ENCODE measurements at regions not wholly inside any gene's neighbourhood (a gene's known extent, or its start where the extent isn't known, plus 50 kb on each side); places are given as distances from the start of the nearest gene placed in this dataset.

- peak in 2 of 4 experiments; percentile 10 to 12 for DNase-seq (ENCODE audit: extremely low read depth in 1 of 4, low spot score in 3 of 4)
- Histone ChIP-seq H3K4me3 (no peak overlapping the region), H3K4me2 (ENCODE audit: insufficient read depth, low read length) (no peak overlapping the region), H3K9ac (ENCODE audit: insufficient read depth in 1 of 2, low read depth in 2 of 2, low read length in 2 of 2) (no peak overlapping the region), H3K36me3 (ENCODE audit: control insufficient read depth, insufficient read depth, low read length) (no peaks in the 10 kb centered on the region), H3K79me2 (ENCODE audit: control insufficient read depth, insufficient read depth, low read length) (no peaks in the 10 kb centered on the region), H3K27ac (ENCODE audit: extremely low read depth, low read depth, low read length) (no peak overlapping the region), H3K9me1 (ENCODE audit: control insufficient read depth, insufficient read depth, low read length) (no peaks in the 10 kb centered on the region), H4K20me1 (replicated peaks; ENCODE audit: control insufficient read depth, insufficient read depth, low read length) (no peaks in the 10 kb centered on the region), H3K4me1 (replicated peaks in 1 of 2; ENCODE audit: control insufficient read depth in 2 of 2, insufficient read depth in 2 of 2, low read length in 2 of 2) (no peaks in the 10 kb centered on the region), H3K9me3 (replicated peaks; ENCODE audit: control insufficient read depth, insufficient read depth, low read depth, low read length) (no peaks in the 10 kb centered on the region), H2AFZ (ENCODE audit: low read depth, low read length) (peak overlapping the region; percentile 60), H3K27me3 (ENCODE audit: control insufficient read depth in 2 of 2, insufficient read depth in 2 of 2, low read length in 2 of 2) (no peaks in the 10 kb centered on the region)
- no TSS peak for BruUV-seq (replicated peaks)
- 17% methylated on average over 6 of the region's 6 CpGs for WGBS (ENCODE audit: insufficient coverage, low coverage, missing lambda C conversion rate)
- ChIA-PET POLR2A (interaction anchor here (0.8 kb wide), 1 partner anchor 26 kb away, joined by 3 read pairs; no protein-coding TSS in a partner anchor), CTCF (ENCODE audit: low intra/inter-chr PET ratio) (no interaction called here)
- in situ Hi-C loops (cut with MboI) (no loop called here), intact Hi-C loops (cut with micrococcal nuclease) (no loop called here)
- no peak for FAIRE-seq
- ATAC-seq: peak; percentile 51
- no peak for TF ChIP-seq NFIX (CRISPR knock-in tag; IDR thresholded peaks at IDR 0.05; ENCODE audit: low read depth)
- no peak for TF ChIP-seq CEBPG (CRISPR knock-in tag; IDR thresholded peaks at IDR 0.05)
- peak in 1 of 2 experiments; percentile 47; a peak in 3 of 4 replicates for TF ChIP-seq CEBPG (tag; conservative IDR thresholded peaks at IDR 0.05 in 1 of 2, IDR thresholded peaks at IDR 0.05 in 1 of 2)
- no peak for TF ChIP-seq CREB3L1 (IDR thresholded peaks at IDR 0.05; ENCODE audit: borderline replicate concordance, low read depth)
- TF ChIP-seq CEBPZ (IDR thresholded peaks at IDR 0.05; ENCODE audit: borderline replicate concordance, low read depth, low read length): no peak
- peak; percentile 62; the same call in 1 of the 2 replicates for TF ChIP-seq CREM (IDR thresholded peaks at IDR 0.05; ENCODE audit: low read depth)
- TF ChIP-seq ATF1 (CRISPR knock-in tag; IDR thresholded peaks at IDR 0.05): no peak
- TF ChIP-seq ATF1 (tag; IDR thresholded peaks at IDR 0.05): peak; percentile 20; the same call in 1 of the 2 replicates
- no peak for TF ChIP-seq ZNF324 (CRISPR knock-in tag; IDR thresholded peaks at IDR 0.05)
- no peak for TF ChIP-seq SETDB1 (IDR thresholded peaks at IDR 0.05; ENCODE audit: low read length)
- TF ChIP-seq ZNF77 (CRISPR knock-in tag; IDR thresholded peaks at IDR 0.05): no peak
- TF ChIP-seq ETV1 (tag; conservative IDR thresholded peaks at IDR 0.05; ENCODE audit: low read depth): no peak
- TF ChIP-seq JUNB (CRISPR knock-in tag; conservative IDR thresholded peaks at IDR 0.05): no peak
- no peak for TF ChIP-seq HSF4 (CRISPR knock-in tag; IDR thresholded peaks at IDR 0.05; ENCODE audit: borderline replicate concordance)
- no peak for TF ChIP-seq NUFIP1 (IDR thresholded peaks at IDR 0.05; ENCODE audit: partially characterized antibody)
- TF ChIP-seq MBD1 (CRISPR knock-in tag; IDR thresholded peaks at IDR 0.05): no peak
- no peak for TF ChIP-seq KDM2B (CRISPR knock-in tag; IDR thresholded peaks at IDR 0.05)
- no peak for TF ChIP-seq XRCC5 (IDR thresholded peaks at IDR 0.05; ENCODE audit: low read depth, low read length)
- no peak for TF ChIP-seq TCF3 (CRISPR knock-in tag; IDR thresholded peaks at IDR 0.05)
- no peak for TF ChIP-seq SIN3B (IDR thresholded peaks at IDR 0.05; ENCODE audit: low read depth)
These were observed 178.4 kb downstream of the ARRDC4 start for GRCh38 chr15:98138910-98139309.
